ENCODE measurements at regions not wholly inside any gene's neighbourhood (a gene's known extent, or its start where the extent isn't known, plus 50 kb on each side); places are given as distances from the start of the nearest gene placed in this dataset.

DNA sequence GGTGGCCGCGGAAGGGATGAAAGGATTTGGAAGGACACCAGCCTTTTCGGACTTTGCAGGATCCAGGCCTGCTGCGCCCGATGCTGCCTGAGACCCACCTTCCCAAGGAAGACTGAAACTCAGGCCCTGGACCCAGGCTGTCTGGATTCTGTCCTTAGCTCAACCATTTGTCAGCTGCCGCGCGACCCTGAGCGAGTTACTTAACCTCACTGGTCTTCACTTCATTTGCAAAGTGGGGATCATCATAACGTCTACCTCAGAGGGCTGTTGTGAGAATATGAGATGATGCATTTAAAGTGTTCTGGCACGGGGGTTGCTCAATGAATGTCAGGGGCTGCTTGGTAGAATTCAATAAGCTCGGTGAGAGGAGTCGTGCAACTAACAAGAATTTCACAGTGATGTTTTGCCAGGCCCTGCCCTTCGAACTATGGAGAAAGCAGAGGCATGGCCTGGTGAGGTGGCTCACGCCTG, 104.2 kb upstream of the PRDM1 start:
- TF ChIP-seq, protein P1, sequence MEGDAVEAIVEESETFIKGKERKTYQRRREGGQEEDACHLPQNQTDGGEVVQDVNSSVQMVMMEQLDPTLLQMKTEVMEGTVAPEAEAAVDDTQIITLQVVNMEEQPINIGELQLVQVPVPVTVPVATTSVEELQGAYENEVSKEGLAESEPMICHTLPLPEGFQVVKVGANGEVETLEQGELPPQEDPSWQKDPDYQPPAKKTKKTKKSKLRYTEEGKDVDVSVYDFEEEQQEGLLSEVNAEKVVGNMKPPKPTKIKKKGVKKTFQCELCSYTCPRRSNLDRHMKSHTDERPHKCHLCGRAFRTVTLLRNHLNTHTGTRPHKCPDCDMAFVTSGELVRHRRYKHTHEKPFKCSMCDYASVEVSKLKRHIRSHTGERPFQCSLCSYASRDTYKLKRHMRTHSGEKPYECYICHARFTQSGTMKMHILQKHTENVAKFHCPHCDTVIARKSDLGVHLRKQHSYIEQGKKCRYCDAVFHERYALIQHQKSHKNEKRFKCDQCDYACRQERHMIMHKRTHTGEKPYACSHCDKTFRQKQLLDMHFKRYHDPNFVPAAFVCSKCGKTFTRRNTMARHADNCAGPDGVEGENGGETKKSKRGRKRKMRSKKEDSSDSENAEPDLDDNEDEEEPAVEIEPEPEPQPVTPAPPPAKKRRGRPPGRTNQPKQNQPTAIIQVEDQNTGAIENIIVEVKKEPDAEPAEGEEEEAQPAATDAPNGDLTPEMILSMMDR (IDR thresholded peaks at IDR 0.05) = no peak
- TF ChIP-seq EZH2 (IDR thresholded peaks at IDR 0.05; ENCODE audit: borderline replicate concordance, insufficient read depth, low read depth, low read length, poor library complexity, severe bottlenecking) = no peak
